ENCODE measurements at regions not wholly inside any gene's neighbourhood (a gene's known extent, or its start where the extent isn't known, plus 50 kb on each side); places are given as distances from the start of the nearest gene placed in this dataset.

- TF ChIP-seq CTCF (IDR thresholded peaks at IDR 0.05) (no peak), POLR2A (IDR thresholded peaks at IDR 0.05) (no peak)
Measured at GRCh38 chr6:14270142-14270893, 152.7 kb downstream of the CD83 start.

Data from body of pancreas (tissue), 4 donors.